ENCODE measurements at regions not wholly inside any gene's neighbourhood (a gene's known extent, or its start where the extent isn't known, plus 50 kb on each side); places are given as distances from the start of the nearest gene placed in this dataset.

GRCh38 chr4:167717495-167717894, 374.8 kb upstream of the ANXA10 start:
- no peak for TF ChIP-seq EP300 (IDR thresholded peaks at IDR 0.05; ENCODE audit: low read depth)
- TF ChIP-seq CTCF (IDR thresholded peaks at IDR 0.05): no peak
- TF ChIP-seq POLR2A (IDR thresholded peaks at IDR 0.05): no peak

All from transverse colon (tissue), 3 donors.